GM06990 (cell line): ENCODE measurements at regions not wholly inside any gene's neighbourhood (a gene's known extent, or its start where the extent isn't known, plus 50 kb on each side); places are given as distances from the start of the nearest gene placed in this dataset.

ENCODE experiments used
- DNase-seq: peaks from one replicate; pipeline ENCODE4 v3.0.0-alpha.2; 2011; ENCODE audit not compliant: insufficient read length; ENCODE audit errors: extremely low read depth
- H3K27me3 ChIP-seq: replicated peaks from 2 replicates; pipeline ENCODE4 v1.6.0; 2011; ENCODE audit warnings: low read length; ENCODE audit not compliant: control insufficient read depth, insufficient read depth
- H3K36me3 ChIP-seq: 2 replicates; pipeline ENCODE4 v1.5.1; 2011; ENCODE audit warnings: low read length; ENCODE audit not compliant: control insufficient read depth, insufficient read depth
- H3K4me3 ChIP-seq: replicated peaks from 2 replicates; pipeline ENCODE4 v1.5.1; 2011; ENCODE audit warnings: low read depth, mild to moderate bottlenecking, control low read depth, low read length
- CTCF ChIP-seq: IDR thresholded peaks from 2 replicates; pipeline ENCODE4 v1.5.1; 2011; ENCODE audit warnings: low read length, control low read depth, mild to moderate bottlenecking, inconsistent platforms; ENCODE audit not compliant: insufficient read depth, poor library complexity, severe bottlenecking

GRCh38 chr6:100084991-100085364, 91.0 kb upstream of the MCHR2 start:
- Histone ChIP-seq H3K27me3 (no peaks in the 10 kb centered on the region), H3K4me3 (no peak overlapping the region), H3K36me3 (no peaks in the 10 kb centered on the region)
- no peak for DNase-seq
- no peak for TF ChIP-seq CTCF

- no peak for TF ChIP-seq CTCF
Observed at GRCh38 chr6:100084316-100084990, 90.4 kb upstream of the MCHR2 start.

GRCh38 chr6:100078509-100078908, 84.5 kb upstream of the MCHR2 start:
- Histone ChIP-seq H3K36me3 (no peaks in the 10 kb centered on the region), H3K27me3 (no peaks in the 10 kb centered on the region), H3K4me3 (no peak overlapping the region)
- peak; percentile 49 for TF ChIP-seq CTCF
- no peak for DNase-seq

More at GRCh38 chr6:100084316-100084990, 90.4 kb upstream of the MCHR2 start:
- DNase-seq: no peak
- Histone ChIP-seq H3K27me3 (no peaks in the 10 kb centered on the region), H3K36me3 (no peaks in the 10 kb centered on the region), H3K4me3 (no peak overlapping the region)

GRCh38 chr6:100065348-100065747, 71.3 kb upstream of the MCHR2 start:
- DNase-seq: no peak
- TF ChIP-seq CTCF: no peak
- Histone ChIP-seq H3K27me3 (no peaks in the 10 kb centered on the region), H3K4me3 (no peak overlapping the region), H3K36me3 (no peaks in the 10 kb centered on the region)

- no peak for DNase-seq
Observed at GRCh38 chr6:100062621-100063020, 68.6 kb upstream of the MCHR2 start.

More at GRCh38 chr6:100062621-100063020, 68.6 kb upstream of the MCHR2 start:
- no peak for TF ChIP-seq CTCF
- no peaks in the 10 kb centered on the region for H3K36me3 ChIP-seq
- H3K27me3 ChIP-seq: no peaks in the 10 kb centered on the region
- no peak overlapping the region for H3K4me3 ChIP-seq
